ENCODE measurements at regions not wholly inside any gene's neighbourhood (a gene's known extent, or its start where the extent isn't known, plus 50 kb on each side); places are given as distances from the start of the nearest gene placed in this dataset.

GRCh38 chr1:229190057-229190575 is 80.8 kb upstream of the RAB4A start:
- no peak for DNase-seq

- no peak for DNase-seq
Observed at GRCh38 chr1:229191066-229191674, 79.7 kb upstream of the RAB4A start.

GRCh38 chr1:229192031-229192430 is 78.9 kb upstream of the RAB4A start:
- DNase-seq = no peak

- DNase-seq = no peak
Observed at GRCh38 chr1:229192853-229193252, 78.1 kb upstream of the RAB4A start.

- DNase-seq = no peak
Observed at GRCh38 chr1:229194096-229194495, 76.8 kb upstream of the RAB4A start.

GRCh38 chr1:229195246-229195645 is 75.7 kb upstream of the RAB4A start:
- DNase-seq = no peak

GRCh38 chr1:229196404-229197264 is 74.3 kb upstream of the RAB4A start:
- DNase-seq = no peak

GRCh38 chr1:229197265-229197585 is 73.7 kb upstream of the RAB4A start:
- DNase-seq = no peak

GRCh38 chr1:229199261-229200243 is 71.4 kb upstream of the RAB4A start:
- DNase-seq = no peak

GRCh38 chr1:229203030-229203751 is 67.7 kb upstream of the RAB4A start:
- DNase-seq = no peak

GRCh38 chr1:229203991-229204632 is 66.8 kb upstream of the RAB4A start:
- DNase-seq = no peak

GRCh38 chr1:229204921-229205777 is 65.8 kb upstream of the RAB4A start:
- DNase-seq = no peak

GRCh38 chr1:229205854-229206253 is 65.1 kb upstream of the RAB4A start:
- no peak for DNase-seq

- no peak for DNase-seq
Observed at GRCh38 chr1:229207916-229208315, 63.0 kb upstream of the RAB4A start.

- DNase-seq = no peak
Observed at GRCh38 chr1:229208481-229208880, 62.4 kb upstream of the RAB4A start.

GRCh38 chr1:229209386-229209785 is 61.5 kb upstream of the RAB4A start:
- DNase-seq = no peak

GRCh38 chr1:229209816-229210215 is 61.1 kb upstream of the RAB4A start:
- no peak for DNase-seq

- DNase-seq = no peak
Observed at GRCh38 chr1:229210844-229211243, 60.1 kb upstream of the RAB4A start.

- DNase-seq = no peak
Observed at GRCh38 chr1:229213797-229214196, 57.1 kb upstream of the RAB4A start.

- DNase-seq = no peak
Observed at GRCh38 chr1:229217716-229218115, 53.2 kb upstream of the RAB4A start.
